Activated CD8-positive, alpha-beta memory T cell treated with anti-CD3 and anti-CD28 coated beads, Interleukin-2, amount 10 ng/mL, durations not matched to agents 7 days and 5 days (primary cell): ENCODE measurements at regions not wholly inside any gene's neighbourhood (a gene's known extent, or its start where the extent isn't known, plus 50 kb on each side); places are given as distances from the start of the nearest gene placed in this dataset.
A peak's percentile ranks its signal among the peaks of the same experiment; 100 is the strongest.

Experiments
- ATAC-seq: fragments of 150-1000 bp; cut with Tn5 transposase; one replicate; pipeline ENCODE4 v1.10.0; 2021; ENCODE audit warnings: moderate library complexity
- CTCF ChIA-PET: fragments of 350-600 bp; sonication (Branson Sonifier 250); formaldehyde crosslinking; loops from one replicate; lab custom pipeline; 2021; ENCODE audit warnings: antibody characterized with exemption; lab: Charles Lee
- DNase-seq: peaks from one replicate; pipeline ENCODE4 v3.0.0-alpha.2; 2020
- H3K27ac Mint-ChIP-seq: one replicate; pipeline ENCODE4 v1.8.0; 2021; ENCODE audit warnings: mild to moderate bottlenecking, mixed read lengths
- H3K27me3 Mint-ChIP-seq: one replicate; pipeline ENCODE4 v1.8.0; 2021; ENCODE audit warnings: mixed read lengths
- H3K36me3 Mint-ChIP-seq: one replicate; pipeline ENCODE4 v1.8.0; 2021; ENCODE audit warnings: mild to moderate bottlenecking, mixed read lengths
- H3K4me1 Mint-ChIP-seq: one replicate; pipeline ENCODE4 v1.8.0; 2021; ENCODE audit warnings: mixed read lengths
- H3K4me3 Mint-ChIP-seq: one replicate; pipeline ENCODE4 v1.8.0; 2021; ENCODE audit warnings: mild to moderate bottlenecking, moderate library complexity, mixed read lengths
- H3K9me3 Mint-ChIP-seq: one replicate; pipeline ENCODE4 v1.8.0; 2022; ENCODE audit warnings: low read depth, mixed read lengths

DNA sequence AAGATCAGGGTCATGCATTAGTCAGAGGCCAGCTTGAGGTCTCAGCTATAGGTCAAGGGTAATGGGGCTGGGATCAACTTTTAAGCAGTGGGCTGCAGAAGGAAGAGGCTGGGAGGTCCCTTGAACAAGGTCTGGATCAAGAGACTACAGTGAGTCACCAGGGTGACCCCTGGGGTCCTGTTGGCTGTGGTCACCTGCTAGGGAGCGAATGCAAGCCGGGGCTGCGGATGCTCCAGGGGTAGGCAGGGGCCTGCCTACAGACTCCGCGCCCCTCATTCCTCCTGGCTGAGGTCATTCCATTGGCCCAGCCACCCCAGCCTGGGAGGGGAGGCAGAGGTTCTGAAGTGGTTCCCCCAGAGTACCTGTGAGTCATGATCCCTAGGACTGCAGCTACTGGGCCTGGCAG lies 110.4 kb downstream of the CYP26B1 start:
- no peaks in the 10 kb centered on the region for H3K4me1 Mint-ChIP-seq
- no peak for DNase-seq
- CTCF ChIA-PET = no interaction called here
- H3K27ac Mint-ChIP-seq = no peak overlapping the region
- H3K9me3 Mint-ChIP-seq = peaks cover 2% of the 10 kb centered on the region
- H3K27me3 Mint-ChIP-seq = no peaks in the 10 kb centered on the region
- ATAC-seq = no peak
- H3K36me3 Mint-ChIP-seq = no peaks in the 10 kb centered on the region
- no peak overlapping the region for H3K4me3 Mint-ChIP-seq

DNA sequence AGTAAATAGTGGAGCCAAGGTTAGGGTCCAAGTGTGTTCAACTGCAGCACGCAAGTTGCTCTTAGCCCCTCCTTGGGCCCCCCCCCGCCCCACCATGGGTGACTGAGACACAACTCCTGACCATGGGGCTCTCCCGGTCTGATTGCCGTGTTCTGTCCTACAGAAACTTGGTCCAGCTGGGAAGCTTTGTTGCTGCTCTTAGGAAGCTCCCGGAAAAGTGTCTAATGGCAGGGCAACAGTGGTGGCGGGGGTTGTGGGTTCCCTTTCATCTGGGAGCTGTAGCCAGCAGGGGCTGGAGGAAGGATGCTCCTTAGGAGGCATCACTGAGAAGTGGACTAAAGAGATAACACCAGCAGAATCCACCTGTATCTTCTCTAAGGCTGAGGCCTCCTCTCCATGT lies 111.1 kb downstream of the CYP26B1 start:
- H3K9me3 Mint-ChIP-seq = peaks cover 2% of the 10 kb centered on the region
- no peak overlapping the region for H3K4me3 Mint-ChIP-seq
- ATAC-seq = no peak
- H3K4me1 Mint-ChIP-seq = no peaks in the 10 kb centered on the region
- H3K36me3 Mint-ChIP-seq = no peaks in the 10 kb centered on the region
- CTCF ChIA-PET = no interaction called here
- no peaks in the 10 kb centered on the region for H3K27me3 Mint-ChIP-seq
- no peak overlapping the region for H3K27ac Mint-ChIP-seq
- DNase-seq = no peak

- CTCF ChIA-PET = no interaction called here
Measured at GRCh38 chr2:72036173-72036545, 111.5 kb downstream of the CYP26B1 start.

GRCh38 chr2:72035518-72036172 lies 112.0 kb downstream of the CYP26B1 start:
- ATAC-seq (no peak), DNase-seq (no peak)
- Mint-ChIP-seq H3K4me3 (no peak overlapping the region), H3K4me1 (no peaks in the 10 kb centered on the region), H3K27me3 (no peaks in the 10 kb centered on the region), H3K27ac (no peak overlapping the region), H3K36me3 (no peaks in the 10 kb centered on the region), H3K9me3 (no peaks in the 10 kb centered on the region)
- CTCF ChIA-PET = no interaction called here

More at GRCh38 chr2:72036173-72036545, 111.5 kb downstream of the CYP26B1 start:
- Mint-ChIP-seq H3K36me3 (no peaks in the 10 kb centered on the region), H3K9me3 (no peaks in the 10 kb centered on the region), H3K4me3 (no peak overlapping the region), H3K27me3 (no peaks in the 10 kb centered on the region), H3K27ac (no peak overlapping the region), H3K4me1 (no peaks in the 10 kb centered on the region)
- no peak for DNase-seq
- ATAC-seq = no peak

- Mint-ChIP-seq H3K9me3 (no peaks in the 10 kb centered on the region), H3K27me3 (no peaks in the 10 kb centered on the region)
- no peak for DNase-seq
Measured at GRCh38 chr2:72034353-72035095, 113.1 kb downstream of the CYP26B1 start.

GRCh38 chr2:72033636-72034035 lies 114.0 kb downstream of the CYP26B1 start:
- no peaks in the 10 kb centered on the region for H3K27me3 Mint-ChIP-seq
- no peaks in the 10 kb centered on the region for H3K4me1 Mint-ChIP-seq
- ATAC-seq (no peak), DNase-seq (no peak)
- no peak overlapping the region for H3K27ac Mint-ChIP-seq
- CTCF ChIA-PET = no interaction called here
- H3K4me3 Mint-ChIP-seq = no peak overlapping the region
- no peaks in the 10 kb centered on the region for H3K9me3 Mint-ChIP-seq
- no peaks in the 10 kb centered on the region for H3K36me3 Mint-ChIP-seq

More at GRCh38 chr2:72034353-72035095, 113.1 kb downstream of the CYP26B1 start:
- Mint-ChIP-seq H3K4me3 (no peak overlapping the region), H3K4me1 (no peaks in the 10 kb centered on the region), H3K27ac (no peak overlapping the region), H3K36me3 (no peaks in the 10 kb centered on the region)
- CTCF ChIA-PET = no interaction called here
- no peak for ATAC-seq

DNA sequence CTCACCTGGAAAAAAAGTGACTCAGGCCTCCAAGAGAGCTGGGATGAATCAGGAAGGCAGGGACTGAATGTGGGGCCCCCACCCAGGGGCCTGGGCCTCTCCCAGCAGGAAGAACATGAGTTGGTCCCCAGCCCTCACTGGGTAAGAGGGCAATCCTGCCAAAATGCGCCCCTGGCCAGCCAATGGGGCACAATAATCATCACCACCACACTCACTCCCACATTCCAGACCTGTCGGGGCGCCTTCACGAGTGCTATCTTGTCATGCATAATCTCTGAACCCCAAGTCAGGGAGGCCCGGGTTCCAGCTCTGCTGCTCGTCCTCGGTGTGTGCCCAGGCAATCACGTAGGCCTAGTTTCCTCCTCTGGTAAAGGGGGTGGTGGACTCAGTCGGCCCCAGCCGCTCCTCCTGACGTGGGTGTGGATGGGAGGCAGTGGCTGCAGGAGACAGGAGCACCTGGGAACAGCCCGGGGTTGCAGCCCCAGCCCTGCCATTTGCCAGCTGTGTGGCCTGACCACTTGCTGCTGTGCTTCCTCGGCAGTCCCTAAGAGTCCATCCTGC lies 115.1 kb downstream of the CYP26B1 start:
- CTCF ChIA-PET = no interaction called here
- no peaks in the 10 kb centered on the region for H3K9me3 Mint-ChIP-seq
- no peaks in the 10 kb centered on the region for H3K4me1 Mint-ChIP-seq
- H3K27me3 Mint-ChIP-seq = no peaks in the 10 kb centered on the region
- ATAC-seq = no peak
- H3K4me3 Mint-ChIP-seq = no peak overlapping the region
- no peak overlapping the region for H3K27ac Mint-ChIP-seq
- DNase-seq = no peak
- no peaks in the 10 kb centered on the region for H3K36me3 Mint-ChIP-seq

DNA sequence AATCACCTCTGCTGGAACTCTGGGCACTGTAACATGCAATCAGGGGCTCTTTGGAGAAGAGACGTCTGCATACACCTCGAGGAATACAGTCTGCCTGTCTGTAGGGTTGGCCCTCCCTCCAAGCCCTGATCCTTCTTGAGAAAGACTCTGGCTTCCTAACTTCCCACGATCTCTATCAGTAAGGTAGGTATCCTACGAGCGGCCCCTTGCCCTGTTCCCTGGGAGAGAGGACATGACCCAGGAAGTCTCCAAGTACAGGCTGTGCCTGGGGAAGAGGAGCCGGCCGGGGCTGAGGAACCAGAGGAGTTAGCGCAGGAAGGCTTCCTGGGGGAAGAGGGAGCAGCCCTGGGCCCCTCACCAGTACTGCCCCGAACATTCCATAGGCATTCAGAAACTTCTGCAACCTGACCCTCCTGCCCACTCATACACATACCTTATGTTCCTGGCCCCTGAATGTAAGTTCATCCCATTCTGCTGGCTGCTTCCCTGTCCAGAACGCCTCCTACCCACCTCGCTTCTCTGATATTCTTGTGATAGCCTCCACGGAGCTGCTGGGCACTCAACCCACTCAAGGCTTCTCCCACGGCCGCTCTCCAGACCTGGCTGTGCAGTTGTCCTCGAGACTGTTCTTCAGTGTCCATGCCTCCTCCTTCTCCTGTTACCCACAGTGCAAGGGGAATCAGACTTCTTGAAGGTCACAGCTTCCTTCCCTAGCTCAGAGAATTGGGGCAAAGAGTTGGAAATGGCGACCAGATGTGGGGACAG lies 116.1 kb downstream of the CYP26B1 start:
- H3K4me1 Mint-ChIP-seq = no peaks in the 10 kb centered on the region
- no peaks in the 10 kb centered on the region for H3K27me3 Mint-ChIP-seq
- DNase-seq (no peak), ATAC-seq (no peak)
- H3K9me3 Mint-ChIP-seq = no peaks in the 10 kb centered on the region
- no peaks in the 10 kb centered on the region for H3K36me3 Mint-ChIP-seq
- no peak overlapping the region for H3K27ac Mint-ChIP-seq
- CTCF ChIA-PET = no interaction called here
- H3K4me3 Mint-ChIP-seq = no peak overlapping the region

DNA sequence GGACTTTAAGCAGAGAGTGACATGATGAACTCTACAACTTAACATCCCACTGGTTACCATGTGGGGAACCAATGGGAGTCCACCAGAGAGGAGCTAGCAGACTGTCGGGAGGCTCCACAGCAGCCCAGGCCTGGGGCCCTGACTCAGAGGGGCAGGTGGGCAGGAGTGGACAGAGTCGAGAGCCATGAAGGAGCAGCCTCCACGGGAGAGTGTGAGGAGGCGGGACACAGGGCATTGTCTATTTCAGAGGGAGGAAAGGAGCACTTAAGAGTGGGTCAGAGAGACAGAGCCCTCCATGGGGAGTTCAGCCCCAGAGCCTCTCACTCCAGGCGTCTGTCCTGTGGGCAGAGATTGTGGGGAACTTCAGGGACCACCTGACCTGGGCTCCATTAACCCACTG lies 118.7 kb downstream of the CYP26B1 start:
- Mint-ChIP-seq H3K27ac (no peak overlapping the region), H3K9me3 (no peaks in the 10 kb centered on the region), H3K4me3 (no peak overlapping the region), H3K27me3 (no peaks in the 10 kb centered on the region), H3K4me1 (no peaks in the 10 kb centered on the region), H3K36me3 (no peaks in the 10 kb centered on the region)
- no peak for ATAC-seq
- peak; percentile 26 for DNase-seq
- CTCF ChIA-PET = no interaction called here

DNA sequence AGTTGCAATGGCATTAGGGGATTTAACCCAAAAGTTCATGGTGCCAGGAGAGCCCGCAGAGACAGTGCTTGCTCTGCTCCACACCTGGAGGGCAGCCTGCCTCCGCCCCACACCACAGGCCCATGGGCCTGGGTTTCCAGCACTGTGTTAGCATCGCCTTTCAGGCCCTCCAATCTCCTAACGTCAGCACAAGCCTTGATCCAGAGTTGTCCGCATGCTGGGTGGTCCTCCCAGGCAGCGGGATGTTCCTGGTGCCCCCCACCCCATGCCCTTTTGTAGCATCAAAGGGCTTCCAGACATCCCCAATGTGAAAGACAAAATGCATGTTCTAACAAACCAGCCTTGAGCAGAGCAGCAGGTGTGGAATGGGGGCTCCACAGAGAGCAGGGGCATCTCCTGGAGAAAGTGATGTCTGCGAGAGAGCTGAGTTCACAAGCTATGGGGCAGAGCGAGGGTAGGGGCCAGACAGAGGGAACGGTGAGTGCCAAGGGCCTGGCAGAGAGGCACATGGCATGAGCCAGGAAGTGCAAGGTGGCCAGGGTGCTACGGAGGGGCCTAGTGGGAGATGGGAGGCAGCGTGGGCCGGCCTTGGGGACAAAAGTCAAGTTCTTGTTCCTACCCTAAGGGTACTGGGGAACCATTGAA lies 119.2 kb downstream of the CYP26B1 start:
- H3K27me3 Mint-ChIP-seq = no peaks in the 10 kb centered on the region
- no peaks in the 10 kb centered on the region for H3K36me3 Mint-ChIP-seq
- CTCF ChIA-PET = no interaction called here
- DNase-seq (peak; percentile 15), ATAC-seq (no peak)
- no peaks in the 10 kb centered on the region for H3K9me3 Mint-ChIP-seq
- H3K27ac Mint-ChIP-seq = no peak overlapping the region
- H3K4me3 Mint-ChIP-seq = no peak overlapping the region
- no peaks in the 10 kb centered on the region for H3K4me1 Mint-ChIP-seq

DNA sequence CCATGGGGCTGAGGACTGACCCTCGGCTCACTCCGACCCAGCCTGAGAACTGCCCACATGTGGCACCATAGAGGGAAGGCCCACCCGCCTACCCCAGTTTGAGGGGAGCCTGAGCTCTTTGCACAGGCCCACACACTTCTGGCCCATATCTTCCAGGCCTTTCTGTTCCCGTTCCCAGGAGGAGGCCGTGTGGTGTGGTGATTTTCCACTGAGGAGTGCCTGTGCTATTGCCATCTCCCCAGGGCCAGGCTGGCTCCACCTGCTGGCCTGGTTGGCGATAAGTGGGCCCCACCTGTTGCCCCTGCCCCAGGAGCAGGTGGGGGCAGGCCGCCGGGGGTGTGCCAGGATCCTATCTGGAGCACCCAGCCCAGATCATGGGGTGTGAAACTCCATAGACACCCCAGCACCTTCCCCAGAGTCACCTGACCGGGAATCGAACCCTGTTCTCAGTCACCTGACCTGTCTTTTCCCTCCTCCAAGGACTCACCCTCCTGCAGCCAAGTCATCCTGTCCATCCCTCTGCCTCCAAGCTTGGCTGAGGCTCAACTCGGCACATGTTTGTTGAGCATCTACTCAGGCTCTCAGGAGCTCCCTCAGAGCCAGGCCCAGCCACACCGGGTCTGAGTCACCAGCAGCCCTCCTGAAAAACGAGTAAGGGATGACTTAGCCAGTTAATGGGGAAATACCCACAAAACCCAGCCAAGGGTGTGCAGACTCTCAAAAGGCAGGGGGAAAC lies 120.1 kb downstream of the CYP26B1 start:
- H3K36me3 Mint-ChIP-seq = no peaks in the 10 kb centered on the region
- no peak for ATAC-seq

DNA sequence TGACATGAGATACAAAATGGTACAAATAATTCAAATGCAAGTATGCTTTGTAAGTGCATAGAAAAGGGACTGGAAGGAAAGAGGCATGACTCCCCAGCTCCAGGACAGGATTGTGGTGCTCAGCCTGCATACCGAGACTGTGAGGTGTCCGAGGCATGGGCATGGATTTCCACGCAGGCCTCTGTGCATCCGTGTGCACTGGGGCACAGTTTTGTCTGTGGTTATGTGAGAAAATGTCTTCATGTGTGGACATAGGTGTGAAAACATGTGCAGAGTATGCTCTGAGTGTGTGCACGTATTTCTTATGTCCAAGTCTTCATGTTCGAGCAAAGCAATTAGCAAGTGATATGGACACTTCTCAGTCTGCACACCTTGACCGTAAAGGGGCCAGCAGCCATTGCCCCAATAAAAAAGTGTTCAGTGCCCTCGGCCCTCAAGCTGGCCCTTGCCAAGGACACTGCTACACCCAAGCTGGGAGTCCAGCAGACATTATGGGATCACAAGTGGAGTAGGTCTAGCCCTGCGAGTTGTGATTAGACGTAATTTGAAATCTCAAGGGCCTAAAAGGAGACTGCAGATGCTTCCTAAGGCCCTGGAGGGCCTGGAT lies 120.7 kb downstream of the CYP26B1 start:
- CTCF ChIA-PET = no interaction called here
- Mint-ChIP-seq H3K4me1 (no peaks in the 10 kb centered on the region), H3K4me3 (no peak overlapping the region), H3K9me3 (no peaks in the 10 kb centered on the region), H3K27ac (no peak overlapping the region), H3K27me3 (no peaks in the 10 kb centered on the region), H3K36me3 (no peaks in the 10 kb centered on the region)
- ATAC-seq (no peak), DNase-seq (peak; percentile 4)

More for the DNA sequence above, 120.1 kb downstream of the CYP26B1 start:
- Mint-ChIP-seq H3K27me3 (no peaks in the 10 kb centered on the region), H3K4me3 (no peak overlapping the region), H3K4me1 (no peaks in the 10 kb centered on the region), H3K27ac (no peak overlapping the region), H3K9me3 (no peaks in the 10 kb centered on the region)
- peak; percentile 28 for DNase-seq
- CTCF ChIA-PET = no interaction called here
